ENCODE measurements at regions not wholly inside any gene's neighbourhood (a gene's known extent, or its start where the extent isn't known, plus 50 kb on each side); places are given as distances from the start of the nearest gene placed in this dataset.

GRCh38 chr4:32374206-32374605 is 1654.0 kb downstream of the PCDH7 start:
- DNase-seq = no peak

DNA sequence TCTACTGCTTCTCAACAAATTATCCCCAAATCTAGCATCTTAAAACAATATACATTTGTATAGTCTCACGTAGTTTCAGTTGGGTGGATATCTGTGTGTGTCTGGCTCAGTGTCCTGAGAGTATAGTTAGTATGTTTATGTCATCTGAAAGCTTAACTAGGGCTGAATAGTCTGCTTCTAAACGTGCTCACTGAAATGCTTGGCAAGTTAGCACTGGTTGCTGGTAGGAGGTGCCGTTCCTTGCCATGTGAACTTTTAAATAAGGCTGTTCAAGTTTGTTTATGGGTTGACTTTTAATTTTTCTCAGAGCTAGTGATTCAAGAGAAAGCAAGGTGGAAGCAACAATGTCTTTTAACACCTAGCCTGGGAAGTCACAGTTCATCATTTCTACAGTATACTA is 1673.6 kb downstream of the PCDH7 start:
- DNase-seq = no peak

- no peak for DNase-seq
These were observed 1674.1 kb downstream of the PCDH7 start for GRCh38 chr4:32394255-32394654.

DNA sequence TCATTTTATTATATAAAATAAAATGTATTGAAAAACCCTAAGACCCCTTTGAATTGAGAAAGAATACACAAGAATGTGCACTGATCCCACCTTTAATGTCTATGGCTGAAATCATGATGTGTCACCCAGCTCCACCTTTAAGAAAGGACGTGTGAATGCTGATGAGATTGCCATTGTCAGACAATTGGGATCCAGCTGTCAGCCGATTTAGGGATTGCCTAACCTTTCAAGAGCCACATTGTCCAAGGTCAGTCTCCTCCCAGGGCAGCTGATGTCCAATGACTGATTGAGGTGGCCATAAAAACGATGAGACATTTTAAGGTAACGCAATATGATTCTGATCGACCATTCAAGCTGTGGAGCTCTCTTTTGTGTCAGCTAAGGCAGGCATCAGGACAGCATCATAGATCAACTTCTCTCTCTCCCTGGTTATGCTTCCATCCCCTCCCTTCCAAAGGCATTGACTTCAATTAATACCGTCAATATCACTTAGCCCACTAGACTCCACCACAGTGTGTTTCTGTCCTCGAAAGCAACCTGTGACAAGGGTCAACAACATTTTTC is 1676.4 kb downstream of the PCDH7 start:
- no peak for DNase-seq

DNA sequence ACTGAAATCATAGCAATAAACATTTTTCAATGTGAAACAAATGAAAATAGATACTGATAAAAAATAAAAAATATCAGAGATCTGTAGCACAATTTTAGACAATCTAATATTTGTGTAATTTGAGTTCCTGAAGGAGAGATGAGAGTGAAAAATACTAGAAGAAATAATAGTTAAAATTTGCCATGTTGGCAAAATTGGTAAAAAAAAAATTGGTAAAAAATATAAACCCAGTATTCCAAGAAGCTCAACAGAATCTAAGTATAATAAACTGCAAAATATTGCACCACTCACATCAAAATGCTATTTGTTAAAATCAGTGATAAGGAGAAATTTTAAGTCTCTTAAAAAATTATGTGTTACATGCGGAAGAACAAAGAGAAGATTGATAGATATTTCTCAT is 1680.7 kb downstream of the PCDH7 start:
- DNase-seq = no peak

- no peak for DNase-seq
These were observed 1697.0 kb downstream of the PCDH7 start for GRCh38 chr4:32417113-32417704.

DNA sequence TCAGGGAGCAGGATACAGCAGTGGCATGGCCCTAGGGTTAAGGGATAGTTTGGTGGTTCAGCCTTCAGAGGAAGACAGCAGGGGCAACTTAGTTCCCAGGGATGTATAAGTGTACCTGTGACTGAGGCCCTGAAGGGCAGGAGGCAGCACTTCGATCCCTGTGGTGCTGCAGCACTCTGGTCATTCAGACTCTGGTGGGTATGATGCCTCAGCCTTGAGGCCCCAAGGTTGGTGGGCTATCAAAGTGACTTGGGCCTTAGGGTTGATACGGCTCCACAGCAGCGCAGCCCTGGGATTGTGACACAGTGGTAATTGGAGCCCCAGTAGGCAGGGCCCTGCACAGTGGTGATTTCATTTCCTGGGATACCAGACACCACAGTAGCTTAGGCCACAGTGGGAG is 1703.1 kb downstream of the PCDH7 start:
- DNase-seq = no peak

DNA sequence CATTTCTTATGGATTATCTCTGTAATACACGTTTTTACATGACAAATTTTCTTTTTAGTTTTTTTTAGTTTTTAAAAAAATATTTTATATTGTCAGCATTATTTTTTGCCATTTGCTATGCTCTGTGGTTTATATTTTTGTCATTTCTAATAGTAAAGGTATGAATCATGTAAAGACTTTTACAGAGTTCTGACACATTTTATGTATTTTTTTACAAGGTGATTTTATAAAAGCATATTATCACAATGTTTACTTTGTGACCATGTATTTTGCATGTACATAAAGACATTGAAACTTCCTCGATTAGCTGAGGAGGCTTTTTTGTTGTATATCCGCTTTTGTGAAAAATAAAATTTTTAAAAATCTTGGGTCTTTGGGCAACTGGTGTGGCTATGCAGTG is 1705.1 kb downstream of the PCDH7 start:
- DNase-seq = no peak

- DNase-seq = no peak
These were observed 1707.4 kb downstream of the PCDH7 start for GRCh38 chr4:32427566-32427965.

DNA sequence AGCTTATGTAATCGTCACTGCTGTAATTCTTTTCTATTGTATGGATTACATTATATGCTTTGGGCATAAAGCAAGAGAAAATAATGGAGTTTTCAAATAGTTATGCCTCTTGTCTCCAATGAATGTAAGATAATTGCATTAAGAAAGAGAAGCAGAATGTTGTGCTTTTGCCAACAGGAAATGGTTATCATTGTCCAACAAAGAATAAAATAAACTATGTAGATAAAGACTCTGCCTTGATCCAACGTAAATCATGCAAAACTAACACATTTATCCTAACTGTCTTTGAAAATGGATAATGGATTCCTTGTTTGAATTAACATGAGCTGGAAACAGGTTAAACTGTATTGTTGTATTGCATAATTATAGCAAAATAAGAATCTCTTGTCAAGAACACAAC is 1709.0 kb downstream of the PCDH7 start:
- DNase-seq = no peak

DNA sequence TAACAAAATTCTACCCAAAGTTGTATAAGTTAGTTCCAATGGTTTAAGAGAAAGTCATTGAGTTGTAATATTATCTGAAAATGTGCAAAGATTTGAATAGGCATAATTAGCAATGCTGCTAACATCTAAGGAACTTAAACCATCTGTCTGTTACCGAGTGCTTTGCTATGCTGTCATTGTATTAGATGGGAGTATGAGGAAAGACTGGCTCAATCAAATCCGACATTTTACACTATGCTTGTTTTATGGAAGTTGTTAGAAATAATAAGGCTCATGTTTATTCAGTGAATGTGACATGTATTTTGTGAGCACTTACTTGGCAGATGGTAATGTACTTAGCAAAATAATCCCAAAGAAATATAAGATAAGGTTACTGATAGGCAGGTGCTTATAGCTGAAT is 1715.1 kb downstream of the PCDH7 start:
- DNase-seq = no peak

- no peak for DNase-seq
These were observed 1716.6 kb downstream of the PCDH7 start for GRCh38 chr4:32436816-32437215.

DNA sequence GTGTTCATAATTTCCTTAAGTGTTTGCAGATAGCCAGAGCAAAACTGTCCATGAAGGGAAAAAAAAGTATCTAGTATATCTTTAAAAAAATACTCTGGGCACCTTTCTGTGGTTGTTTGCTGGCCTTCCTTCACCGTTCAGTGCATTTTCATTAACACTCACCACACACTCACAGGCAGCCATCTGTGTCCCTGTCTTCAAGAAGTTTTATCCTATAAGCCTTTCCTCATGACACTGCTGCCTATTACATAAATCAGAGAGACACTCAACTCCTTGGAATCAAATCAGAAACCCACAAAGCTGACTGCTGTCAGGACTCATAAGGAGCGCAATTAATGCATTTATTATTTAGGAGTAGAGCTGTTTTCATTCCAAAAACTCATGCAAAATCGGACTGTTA is 1720.2 kb downstream of the PCDH7 start:
- DNase-seq = no peak

- no peak for DNase-seq
These were observed 1734.3 kb downstream of the PCDH7 start for GRCh38 chr4:32454482-32454881.

GRCh38 chr4:32455231-32455630 is 1735.1 kb downstream of the PCDH7 start:
- DNase-seq = no peak

- no peak for DNase-seq
These were observed 1740.8 kb downstream of the PCDH7 start for GRCh38 chr4:32460972-32461371.

DNA sequence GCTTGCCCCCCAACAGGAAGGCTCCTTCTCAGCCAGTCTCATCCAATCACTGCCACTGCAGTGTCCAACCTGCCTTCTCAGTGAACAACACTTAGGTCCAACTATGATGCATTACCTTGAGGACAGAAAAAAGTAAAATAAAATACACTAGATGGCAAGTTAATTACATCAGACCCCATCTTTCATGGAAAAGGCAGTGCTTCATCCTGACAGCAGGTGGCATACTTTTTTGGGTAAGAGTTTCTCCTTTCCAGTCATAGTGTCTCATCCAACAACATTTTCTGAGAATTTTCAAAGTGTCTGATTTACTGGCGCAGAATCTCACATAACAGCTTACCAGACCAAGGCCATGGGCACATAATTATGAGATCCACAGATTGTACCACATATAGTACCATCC is 1742.8 kb downstream of the PCDH7 start:
- DNase-seq = no peak

DNA sequence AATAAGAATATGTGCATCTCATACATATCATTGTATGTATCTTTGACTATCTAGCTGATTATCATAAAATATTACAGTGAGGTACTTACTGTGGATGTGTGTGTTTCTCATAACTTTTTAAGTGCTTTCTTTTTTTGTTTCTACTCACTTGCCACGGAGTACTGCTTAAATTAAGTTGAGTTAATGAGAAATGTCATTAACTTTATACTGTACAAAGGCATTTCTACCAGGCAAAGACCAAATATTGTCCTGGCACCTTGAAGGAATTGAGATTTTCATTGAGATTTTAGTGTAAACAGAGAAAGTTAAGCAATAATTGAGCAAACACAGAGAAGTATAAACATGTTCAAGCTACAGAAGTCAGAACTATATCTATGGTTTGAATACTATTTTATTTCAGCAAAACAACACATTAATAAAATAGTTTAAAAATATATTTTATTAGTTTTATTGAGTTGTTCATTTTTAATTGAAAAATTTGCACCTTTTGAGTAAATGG is 1750.0 kb downstream of the PCDH7 start:
- no peak for DNase-seq

GRCh38 chr4:32472918-32473317 is 1752.7 kb downstream of the PCDH7 start:
- DNase-seq = no peak

DNA sequence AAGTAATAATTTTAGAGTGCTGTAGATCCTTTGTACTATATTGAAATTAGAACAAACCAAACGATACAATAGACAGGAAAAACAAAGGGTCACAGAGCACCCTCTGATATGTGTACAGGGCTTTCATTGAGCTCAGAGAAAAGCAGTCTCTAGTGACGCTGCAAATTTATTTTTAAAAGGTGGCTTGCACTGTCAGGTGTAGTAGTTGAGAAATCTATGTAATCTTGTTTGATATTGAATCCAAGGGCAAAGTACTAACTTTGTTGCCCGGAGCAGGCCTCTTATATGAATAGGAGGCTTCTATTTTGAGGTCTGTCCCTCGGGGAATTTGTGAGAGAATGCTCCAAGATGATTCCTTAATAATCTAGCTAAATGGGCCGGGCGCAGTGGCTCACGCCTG is 1755.5 kb downstream of the PCDH7 start:
- DNase-seq = no peak

DNA sequence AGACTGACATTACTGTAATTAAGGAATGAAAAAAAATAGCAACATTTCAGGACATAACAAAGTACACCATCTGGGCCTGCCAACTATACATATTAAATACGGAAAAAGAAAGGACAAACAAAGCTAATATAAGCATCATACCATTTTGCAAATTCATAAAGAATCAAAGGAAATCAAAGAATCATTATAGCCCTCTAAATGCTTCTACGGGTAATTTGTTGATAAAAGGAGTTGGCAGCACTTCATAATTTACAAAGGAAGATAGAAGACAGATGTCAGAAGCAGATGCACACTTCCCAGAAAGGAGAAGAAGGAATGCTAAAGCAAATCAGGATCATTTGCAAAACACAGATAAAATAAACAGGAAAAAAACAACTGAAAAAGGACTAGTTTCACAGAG is 1757.3 kb downstream of the PCDH7 start:
- no peak for DNase-seq

GRCh38 chr4:32485956-32486355 is 1765.8 kb downstream of the PCDH7 start:
- no peak for DNase-seq

DNA sequence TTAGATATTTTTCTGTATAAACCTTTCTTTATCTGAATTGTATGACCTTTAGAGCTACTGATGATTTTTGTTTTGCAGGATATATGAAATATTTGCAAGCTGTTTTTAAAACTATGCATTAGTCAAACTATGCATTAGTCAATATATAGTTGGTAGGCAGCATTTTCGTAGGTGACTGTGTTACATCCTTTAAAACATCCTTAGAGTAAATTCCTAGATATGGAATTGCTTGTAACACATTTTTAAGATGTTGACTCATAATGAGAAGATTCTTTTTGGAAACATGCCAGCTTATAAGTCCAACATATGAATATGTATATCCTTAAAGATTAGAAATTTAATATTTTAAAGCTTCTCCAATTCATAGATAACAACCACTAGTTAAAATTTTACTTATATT is 1768.5 kb downstream of the PCDH7 start:
- no peak for DNase-seq

- no peak for DNase-seq
These were observed 1779.0 kb downstream of the PCDH7 start for GRCh38 chr4:32499171-32499570.

DNA sequence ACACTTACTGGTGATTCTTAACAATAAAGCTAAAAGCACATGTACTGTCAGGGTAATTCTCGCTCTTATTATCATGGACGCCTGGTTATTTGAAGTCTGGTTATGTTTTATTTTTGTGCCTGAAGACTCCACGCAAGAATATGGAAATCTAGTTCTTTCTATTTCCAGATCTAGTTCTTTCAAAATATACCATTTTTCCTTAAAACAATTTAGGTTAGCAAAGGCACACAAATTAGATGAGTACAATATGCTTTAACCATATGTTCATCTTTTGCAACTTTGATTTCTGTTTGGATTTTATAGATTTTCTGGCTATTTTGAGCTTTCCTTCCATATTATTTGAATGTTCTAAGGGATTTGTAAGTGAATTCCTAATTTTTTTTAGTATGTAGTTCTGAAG is 1783.1 kb downstream of the PCDH7 start:
- DNase-seq = no peak

Measured in GOT3 (cell line).